OCI-LY7 (cell line): ENCODE measurements at regions not wholly inside any gene's neighbourhood (a gene's known extent, or its start where the extent isn't known, plus 50 kb on each side); places are given as distances from the start of the nearest gene placed in this dataset.

Experiments used
- CTCF ChIP-seq: fragments of 200-600 bp; sonication (generic); conservative IDR thresholded peaks from 2 replicates; pipeline ENCODE4 v1.5.1; 2014; ENCODE audit warnings: mild to moderate bottlenecking, antibody characterized with exemption, low read length, moderate library complexity, mixed read lengths
- EZH2phosphoT487 ChIP-seq: fragments of 200-600 bp; sonication (generic); IDR thresholded peaks from 2 replicates; pipeline ENCODE4 v1.6.1; 2018; ENCODE audit warnings: low read depth, borderline replicate concordance, mild to moderate bottlenecking, mixed run types, antibody characterized with exemption, low read length, moderate library complexity, mixed read lengths

DNA sequence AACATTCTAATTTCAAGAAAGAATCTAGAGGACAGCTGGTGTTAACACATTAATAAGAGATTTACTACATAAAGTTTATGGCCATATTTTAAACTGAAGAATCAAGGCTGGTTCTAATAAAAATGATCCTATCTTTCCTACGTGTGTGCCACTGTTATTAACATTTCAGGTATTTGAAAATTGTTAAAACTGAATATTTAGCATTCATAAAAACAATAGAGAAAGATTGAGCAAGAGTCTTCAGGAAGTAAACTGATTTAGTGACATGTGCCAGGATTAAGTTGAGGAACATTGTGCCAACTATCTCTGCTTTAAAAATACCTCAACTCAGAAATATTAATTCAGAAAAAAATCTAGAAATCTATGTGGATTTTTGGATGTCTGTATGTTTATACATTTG, 810.1 kb downstream of the FAT4 start:
- no peak for TF ChIP-seq EZH2phosphoT487
- no peak for TF ChIP-seq CTCF
